HFFc6 (cell line): ENCODE measurements at regions not wholly inside any gene's neighbourhood (a gene's known extent, or its start where the extent isn't known, plus 50 kb on each side); places are given as distances from the start of the nearest gene placed in this dataset.

Experiments used
- DNase-seq: peaks from one replicate; pipeline ENCODE4 v3.0.0-alpha.2; 2018
- H3K27ac Mint-ChIP-seq: 2 replicates; pipeline ENCODE4 v1.8.0; 2020; ENCODE audit warnings: mild to moderate bottlenecking, mixed read lengths
- H3K27me3 Mint-ChIP-seq: 2 replicates; pipeline ENCODE4 v1.8.0; 2021; ENCODE audit warnings: mild to moderate bottlenecking, moderate library complexity, mixed read lengths; ENCODE audit not compliant: insufficient read depth
- H3K36me3 Mint-ChIP-seq: 2 replicates; pipeline ENCODE4 v1.8.0; 2021; ENCODE audit warnings: low read depth, mixed read lengths
- H3K4me1 Mint-ChIP-seq: 2 replicates; pipeline ENCODE4 v1.8.0; 2020; ENCODE audit warnings: low read depth, mixed read lengths
- H3K4me3 Mint-ChIP-seq: 2 replicates; pipeline ENCODE4 v1.8.0; 2020; ENCODE audit warnings: mild to moderate bottlenecking, moderate library complexity, mixed read lengths
- H3K9me3 Mint-ChIP-seq: 2 replicates; pipeline ENCODE4 v1.8.0; 2020; ENCODE audit warnings: mild to moderate bottlenecking, mixed read lengths
- CTCF ChIP-seq: fragments of 200-600 bp; sonication (generic); IDR thresholded peaks from 2 replicates; pipeline ENCODE4 v1.5.0; 2021; ENCODE audit warnings: antibody characterized with exemption, mild to moderate bottlenecking

GRCh38 chr3:13253208-13253937 lies 166.7 kb downstream of the NUP210 start:
- Mint-ChIP-seq H3K36me3 (no peaks in the 10 kb centered on the region), H3K9me3 (no peaks in the 10 kb centered on the region), H3K4me1 (no peaks in the 10 kb centered on the region), H3K4me3 (no peak overlapping the region), H3K27me3 (peaks cover 45% of the 10 kb centered on the region), H3K27ac (no peak overlapping the region)
- no peak for TF ChIP-seq CTCF
- DNase-seq = no peak

DNA sequence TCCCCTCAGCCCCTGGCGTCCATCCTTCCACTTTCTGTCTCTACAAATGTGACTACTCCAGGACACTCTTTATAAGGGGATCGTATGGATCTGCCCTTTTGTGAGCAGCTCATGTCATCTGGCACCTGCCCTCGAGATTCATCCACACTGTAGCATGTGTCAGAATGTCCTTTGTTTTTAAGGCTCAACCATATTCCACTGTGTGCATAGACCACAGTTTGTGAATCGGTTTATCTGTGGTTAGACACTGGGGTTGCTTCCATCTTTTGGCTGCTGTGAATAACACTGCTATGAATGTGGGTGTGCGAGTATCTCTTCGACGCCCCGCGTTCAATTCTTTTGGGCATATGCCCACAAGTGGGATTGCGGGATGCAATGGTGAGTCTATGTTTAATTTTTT lies 167.9 kb downstream of the NUP210 start:
- H3K4me1 Mint-ChIP-seq = no peaks in the 10 kb centered on the region
- no peak overlapping the region for H3K27ac Mint-ChIP-seq
- H3K27me3 Mint-ChIP-seq = peaks cover 46% of the 10 kb centered on the region
- no peak overlapping the region for H3K4me3 Mint-ChIP-seq
- TF ChIP-seq CTCF = no peak
- no peak for DNase-seq
- H3K36me3 Mint-ChIP-seq = no peaks in the 10 kb centered on the region
- no peaks in the 10 kb centered on the region for H3K9me3 Mint-ChIP-seq

DNA sequence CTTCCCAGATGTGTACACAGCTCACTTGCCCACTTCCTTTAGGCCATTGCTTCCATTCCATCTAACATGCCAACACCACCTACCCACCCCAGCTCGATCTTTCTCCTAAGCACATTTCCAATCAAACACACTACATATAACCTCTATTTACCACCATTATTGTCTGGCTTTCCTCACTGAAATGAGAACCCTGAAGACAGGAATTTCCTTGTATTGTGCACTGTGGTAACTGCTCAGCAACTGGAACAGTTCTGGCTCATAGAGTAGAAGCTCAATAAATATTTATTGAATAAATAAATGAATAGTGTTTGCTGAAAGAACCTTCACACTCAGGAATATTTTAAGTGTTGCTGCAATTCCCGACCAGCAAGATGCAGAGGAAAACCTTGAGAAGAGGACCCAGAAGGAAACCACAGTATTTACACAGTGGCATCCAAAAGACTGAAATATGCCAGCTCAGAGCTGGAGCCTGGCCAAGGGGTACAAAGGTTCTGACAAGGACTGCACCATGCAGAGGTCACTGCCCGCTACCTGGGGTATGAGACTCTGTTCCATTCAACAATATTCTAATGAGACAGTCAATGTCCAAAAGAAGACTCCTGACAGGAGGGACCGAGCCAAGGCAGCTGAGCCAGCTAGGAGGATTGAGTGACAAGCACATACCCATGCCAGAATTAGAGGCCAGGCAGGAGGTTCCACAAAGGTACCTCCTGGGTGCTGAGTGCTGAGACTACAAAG lies 168.8 kb downstream of the NUP210 start:
- Mint-ChIP-seq H3K36me3 (no peaks in the 10 kb centered on the region), H3K27me3 (peaks cover 48% of the 10 kb centered on the region), H3K4me3 (no peak overlapping the region), H3K4me1 (no peaks in the 10 kb centered on the region), H3K9me3 (no peaks in the 10 kb centered on the region), H3K27ac (no peak overlapping the region)
- no peak for TF ChIP-seq CTCF
- DNase-seq = no peak

GRCh38 chr3:13249664-13250390 lies 170.3 kb downstream of the NUP210 start:
- Mint-ChIP-seq H3K27ac (no peak overlapping the region), H3K36me3 (no peaks in the 10 kb centered on the region), H3K9me3 (no peaks in the 10 kb centered on the region), H3K4me1 (no peaks in the 10 kb centered on the region), H3K4me3 (no peak overlapping the region), H3K27me3 (peaks cover 40% of the 10 kb centered on the region)
- no peak for TF ChIP-seq CTCF
- DNase-seq = no peak

GRCh38 chr3:13248640-13249039 lies 171.5 kb downstream of the NUP210 start:
- no peak for DNase-seq
- Mint-ChIP-seq H3K27ac (no peak overlapping the region), H3K36me3 (no peaks in the 10 kb centered on the region), H3K27me3 (peaks cover 49% of the 10 kb centered on the region), H3K4me1 (no peaks in the 10 kb centered on the region), H3K4me3 (no peak overlapping the region), H3K9me3 (no peaks in the 10 kb centered on the region)
- no peak for TF ChIP-seq CTCF
